ENCODE measurements at regions not wholly inside any gene's neighbourhood (a gene's known extent, or its start where the extent isn't known, plus 50 kb on each side); places are given as distances from the start of the nearest gene placed in this dataset.
"Not testable (repeated sequence)": the region's sequence is repeated elsewhere in the genome, so short reads cannot be mapped to it uniquely, and the experiment has no call there.

GRCh38 chr4:79609817-79610216 lies 201.8 kb upstream of the GK2 start:
- no peak for DNase-seq (ENCODE audit: low read depth in 2 of 2)

GRCh38 chr4:79607979-79608378 lies 200.0 kb upstream of the GK2 start:
- no peak for DNase-seq (ENCODE audit: low read depth in 2 of 2)

GRCh38 chr4:79604152-79604551 lies 196.1 kb upstream of the GK2 start:
- DNase-seq (ENCODE audit: low read depth in 2 of 2) = no peak

GRCh38 chr4:79603681-79604080 lies 195.7 kb upstream of the GK2 start:
- DNase-seq (ENCODE audit: low read depth in 2 of 2) = no peak

GRCh38 chr4:79599691-79600090 lies 191.7 kb upstream of the GK2 start:
- DNase-seq (ENCODE audit: low read depth in 2 of 2) = no peak

GRCh38 chr4:79598801-79599200 lies 190.8 kb upstream of the GK2 start:
- DNase-seq (ENCODE audit: low read depth in 2 of 2) = no peak

- DNase-seq (ENCODE audit: low read depth in 2 of 2) = no peak
Measured at GRCh38 chr4:79598214-79598613, 190.2 kb upstream of the GK2 start.

GRCh38 chr4:79597266-79597665 lies 189.2 kb upstream of the GK2 start:
- DNase-seq (ENCODE audit: low read depth in 2 of 2) = no peak

GRCh38 chr4:79592218-79592617 lies 184.2 kb upstream of the GK2 start:
- not testable (repeated sequence) for DNase-seq (ENCODE audit: low read depth in 2 of 2)

- no peak for DNase-seq (ENCODE audit: low read depth in 2 of 2)
Measured at GRCh38 chr4:79588679-79589078, 180.7 kb upstream of the GK2 start.

- not testable (repeated sequence) for DNase-seq (ENCODE audit: low read depth in 2 of 2)
Measured at GRCh38 chr4:79587207-79587606, 179.2 kb upstream of the GK2 start.

- no peak for DNase-seq (ENCODE audit: low read depth in 2 of 2)
Measured at GRCh38 chr4:79585834-79586233, 177.8 kb upstream of the GK2 start.

GRCh38 chr4:79585330-79585729 lies 177.3 kb upstream of the GK2 start:
- no peak for DNase-seq (ENCODE audit: low read depth in 2 of 2)

- DNase-seq (ENCODE audit: low read depth in 2 of 2) = no peak
Measured at GRCh38 chr4:79584902-79585301, 176.9 kb upstream of the GK2 start.

GRCh38 chr4:79584352-79584751 lies 176.3 kb upstream of the GK2 start:
- no peak for DNase-seq (ENCODE audit: low read depth in 2 of 2)

- no peak for DNase-seq (ENCODE audit: low read depth in 2 of 2)
Measured at GRCh38 chr4:79578606-79579005, 170.6 kb upstream of the GK2 start.

- DNase-seq (ENCODE audit: low read depth in 2 of 2) = no peak
Measured at GRCh38 chr4:79576429-79576753, 168.4 kb upstream of the GK2 start.

GRCh38 chr4:79575709-79576428 lies 167.8 kb upstream of the GK2 start:
- DNase-seq (ENCODE audit: low read depth in 2 of 2) = no peak

GRCh38 chr4:79574741-79575451 lies 166.9 kb upstream of the GK2 start:
- no peak for DNase-seq (ENCODE audit: low read depth in 2 of 2)

GRCh38 chr4:79563219-79563618 lies 155.2 kb upstream of the GK2 start:
- no peak for DNase-seq (ENCODE audit: low read depth in 2 of 2)

- no peak for DNase-seq (ENCODE audit: low read depth in 2 of 2)
Measured at GRCh38 chr4:79561751-79562150, 153.7 kb upstream of the GK2 start.

GRCh38 chr4:79559398-79559797 lies 151.4 kb upstream of the GK2 start:
- DNase-seq (ENCODE audit: low read depth in 2 of 2) = not testable (repeated sequence)

GRCh38 chr4:79552311-79552710 lies 144.3 kb upstream of the GK2 start:
- no peak for DNase-seq (ENCODE audit: low read depth in 2 of 2)

- DNase-seq (ENCODE audit: low read depth in 2 of 2) = no peak
Measured at GRCh38 chr4:79551555-79551954, 143.5 kb upstream of the GK2 start.

Measured in stimulated activated CD4-positive, alpha-beta T cell treated with anti-CD3 and anti-CD28 coated beads, Interleukin-12 subunit alpha, Interleukin-12 subunit beta, amount 100 ng/mL, for 24 hours (primary cell).